Retinal pigment epithelial cell (primary cell): ENCODE measurements at regions not wholly inside any gene's neighbourhood (a gene's known extent, or its start where the extent isn't known, plus 50 kb on each side); places are given as distances from the start of the nearest gene placed in this dataset.

Experiments
- DNase-seq: peaks from one replicate; pipeline ENCODE4 v3.0.0-alpha.2; 2010; ENCODE audit warnings: low read depth
- H3K4me3 ChIP-seq: 2 replicates; pipeline ENCODE4 v1.5.1; 2011; ENCODE audit warnings: mild to moderate bottlenecking, low read length, control low read depth, moderate library complexity
- TF ChIP-seq, protein P1 (sequence below): conservative IDR thresholded peaks from 2 replicates; pipeline ENCODE4 v1.5.1; 2011; ENCODE audit warnings: low read depth, low read length, control low read depth, inconsistent platforms

DNA sequence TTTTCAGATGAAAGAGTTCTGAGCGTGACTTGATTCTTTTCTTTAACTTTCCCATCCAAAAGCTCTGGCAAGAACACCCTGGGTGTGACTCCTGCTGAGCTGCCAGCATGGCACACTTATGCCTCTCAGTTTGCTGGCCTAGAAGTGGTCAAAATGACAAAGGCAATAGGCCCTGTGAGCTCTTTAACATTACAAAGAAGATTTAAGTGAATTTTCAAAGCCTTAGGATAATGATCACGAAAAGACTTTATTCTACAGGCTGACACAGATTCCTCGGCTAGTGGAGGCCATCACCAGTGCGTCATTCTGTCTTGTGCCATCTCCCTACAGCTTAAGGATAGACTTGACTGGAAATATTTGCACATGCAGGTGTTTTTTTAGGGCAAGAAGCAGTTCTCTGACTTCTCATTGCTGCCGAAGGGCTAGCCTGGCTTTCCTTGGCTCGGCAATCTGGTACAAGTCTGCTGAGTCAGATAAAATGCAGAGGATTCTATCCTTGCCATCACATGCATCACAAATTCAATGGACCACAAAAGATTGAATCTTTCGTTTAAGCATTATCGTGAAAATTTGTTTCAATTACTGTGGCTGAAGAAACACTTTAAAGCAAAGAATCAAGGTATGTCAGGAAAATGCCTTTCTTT lies 311.5 kb downstream of the COX7C start:
- H3K4me3 ChIP-seq: no peak overlapping the region
- no peak for DNase-seq
- TF ChIP-seq, protein P1, sequence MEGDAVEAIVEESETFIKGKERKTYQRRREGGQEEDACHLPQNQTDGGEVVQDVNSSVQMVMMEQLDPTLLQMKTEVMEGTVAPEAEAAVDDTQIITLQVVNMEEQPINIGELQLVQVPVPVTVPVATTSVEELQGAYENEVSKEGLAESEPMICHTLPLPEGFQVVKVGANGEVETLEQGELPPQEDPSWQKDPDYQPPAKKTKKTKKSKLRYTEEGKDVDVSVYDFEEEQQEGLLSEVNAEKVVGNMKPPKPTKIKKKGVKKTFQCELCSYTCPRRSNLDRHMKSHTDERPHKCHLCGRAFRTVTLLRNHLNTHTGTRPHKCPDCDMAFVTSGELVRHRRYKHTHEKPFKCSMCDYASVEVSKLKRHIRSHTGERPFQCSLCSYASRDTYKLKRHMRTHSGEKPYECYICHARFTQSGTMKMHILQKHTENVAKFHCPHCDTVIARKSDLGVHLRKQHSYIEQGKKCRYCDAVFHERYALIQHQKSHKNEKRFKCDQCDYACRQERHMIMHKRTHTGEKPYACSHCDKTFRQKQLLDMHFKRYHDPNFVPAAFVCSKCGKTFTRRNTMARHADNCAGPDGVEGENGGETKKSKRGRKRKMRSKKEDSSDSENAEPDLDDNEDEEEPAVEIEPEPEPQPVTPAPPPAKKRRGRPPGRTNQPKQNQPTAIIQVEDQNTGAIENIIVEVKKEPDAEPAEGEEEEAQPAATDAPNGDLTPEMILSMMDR: no peak

DNA sequence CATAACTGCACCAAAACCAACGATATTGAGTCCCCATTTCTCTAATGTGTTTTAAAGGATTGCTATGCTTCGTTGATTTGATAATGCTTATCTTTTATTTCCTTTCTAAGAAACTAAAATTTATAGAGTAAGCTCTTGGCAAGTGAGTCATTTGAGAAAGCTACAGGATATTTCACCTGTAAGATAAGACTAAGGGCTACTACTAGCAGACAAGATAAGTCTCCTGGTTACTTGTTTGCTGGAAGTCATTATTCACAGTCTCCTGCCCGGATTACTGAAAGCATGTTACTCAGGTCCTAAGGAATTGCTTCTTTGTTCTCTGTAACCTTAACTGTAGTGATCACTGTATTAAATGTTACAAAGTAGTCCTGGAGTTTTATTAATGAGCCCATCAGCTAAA lies 315.9 kb upstream of the RASA1 start:
- no peak for DNase-seq
- H3K4me3 ChIP-seq: no peak overlapping the region
- TF ChIP-seq, protein P1: no peak

DNA sequence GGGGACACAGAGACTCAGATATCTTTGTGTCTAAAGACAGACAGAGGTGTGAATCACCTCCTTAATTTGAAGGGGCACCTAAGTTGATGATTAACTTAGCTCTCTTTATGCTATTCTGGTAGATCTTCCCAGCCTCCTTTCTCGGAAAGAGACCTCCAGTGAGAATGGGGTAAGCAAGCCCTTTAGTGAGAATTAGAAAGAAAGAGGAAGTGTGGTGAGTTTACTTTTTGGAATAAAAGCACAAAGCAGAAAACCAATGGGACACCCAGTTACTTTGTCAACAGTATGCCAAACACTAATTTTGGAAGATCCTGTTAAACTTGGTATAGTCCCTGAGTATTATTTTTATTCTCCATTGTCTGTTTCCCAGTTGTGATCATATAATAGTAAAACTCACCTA lies 302.8 kb upstream of the RASA1 start:
- TF ChIP-seq, protein P1: no peak
- DNase-seq: no peak
- H3K4me3 ChIP-seq: no peak overlapping the region

DNA sequence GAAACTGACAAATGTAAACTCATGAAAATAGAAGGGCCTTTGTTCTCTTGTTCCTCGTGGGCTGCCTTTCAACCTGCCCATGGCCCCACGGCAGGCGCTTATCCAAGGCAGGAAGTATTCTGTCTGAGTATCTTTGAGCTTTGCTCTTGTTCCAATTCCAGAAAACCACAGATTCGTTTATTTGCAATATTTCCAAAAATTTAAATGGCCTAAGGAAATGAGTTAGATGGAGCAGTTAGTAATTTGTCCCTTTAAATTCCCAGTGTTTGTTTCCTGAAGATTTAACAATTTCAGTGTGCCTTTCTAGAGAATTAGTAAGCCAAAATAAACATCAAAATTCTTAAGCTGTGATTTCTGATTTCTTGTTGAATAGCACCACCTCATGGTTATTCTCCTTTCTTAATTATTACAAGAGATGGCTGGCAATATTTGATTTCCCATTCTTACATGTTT lies 299.4 kb upstream of the RASA1 start:
- TF ChIP-seq, protein P1: peak; percentile 25
- no peak overlapping the region for H3K4me3 ChIP-seq
- peak; percentile 27 for DNase-seq

DNA sequence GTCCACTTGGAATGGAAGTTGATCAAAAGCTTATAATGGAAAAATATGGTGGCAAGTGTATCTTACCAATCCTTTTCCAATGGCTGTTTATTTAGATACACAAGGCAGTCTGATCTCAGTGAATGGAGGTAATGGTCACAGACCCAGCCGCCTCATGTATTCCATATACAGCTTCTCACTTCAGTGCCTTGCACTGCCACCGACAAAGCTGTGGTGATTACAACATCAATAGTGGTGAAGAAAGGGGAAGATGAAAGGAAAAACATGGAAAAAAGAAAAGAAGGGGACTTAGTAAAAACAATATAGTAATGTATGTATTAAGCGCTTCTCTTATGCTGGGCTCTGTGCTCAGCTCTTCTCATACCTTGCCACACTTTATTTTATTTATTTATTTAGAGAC lies 297.3 kb upstream of the RASA1 start:
- DNase-seq: no peak
- TF ChIP-seq, protein P1: no peak
- H3K4me3 ChIP-seq: no peak overlapping the region

DNA sequence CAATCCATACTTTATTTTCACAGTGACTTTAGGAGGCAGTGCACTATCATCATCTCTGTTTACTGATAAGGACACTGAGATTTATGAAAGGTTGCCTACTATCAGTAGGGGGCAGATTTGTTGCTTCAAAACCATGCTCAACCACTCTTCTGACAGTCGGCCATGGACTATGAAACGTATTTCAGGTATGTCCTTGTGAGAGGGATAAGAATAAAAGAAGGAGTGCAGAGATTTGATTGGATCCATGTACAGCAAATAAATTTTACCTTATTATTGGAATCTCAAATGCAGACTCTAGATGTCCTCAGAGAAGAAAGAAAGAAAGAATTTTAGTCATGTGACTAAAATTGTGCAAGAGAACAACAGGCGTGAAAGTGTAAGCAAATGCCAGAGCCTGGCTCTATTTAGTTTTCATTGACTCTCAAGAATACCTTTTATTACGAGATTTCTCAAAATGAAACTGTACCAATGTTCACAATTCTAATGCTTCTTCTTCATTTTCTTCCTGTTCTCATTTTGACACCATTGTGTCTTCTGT lies 296.6 kb upstream of the RASA1 start:
- TF ChIP-seq, protein P1: no peak
- no peak overlapping the region for H3K4me3 ChIP-seq
- no peak for DNase-seq

DNA sequence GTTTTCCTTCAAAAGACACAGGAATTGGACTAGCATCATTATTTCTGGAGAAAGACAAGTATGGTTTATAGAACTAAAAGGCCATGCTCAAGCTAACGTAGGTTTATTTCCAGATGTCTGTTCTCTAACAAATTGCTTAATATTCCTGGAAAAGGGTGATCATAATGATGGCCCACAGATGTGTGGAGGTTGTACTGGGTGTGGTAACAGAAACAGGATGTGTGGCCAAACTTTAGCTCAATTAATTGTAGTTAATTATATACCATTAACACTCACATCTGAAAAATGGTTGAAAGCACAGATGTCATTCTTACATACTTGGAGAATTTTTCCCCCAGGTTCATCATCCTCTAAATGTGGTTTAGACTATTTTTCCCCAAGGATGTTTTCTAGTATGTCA lies 292.7 kb upstream of the RASA1 start:
- DNase-seq: no peak
- no peak overlapping the region for H3K4me3 ChIP-seq
- TF ChIP-seq, protein P1: no peak
